Endodermal cell (in vitro differentiated cells): ENCODE measurements at regions not wholly inside any gene's neighbourhood (a gene's known extent, or its start where the extent isn't known, plus 50 kb on each side); places are given as distances from the start of the nearest gene placed in this dataset.

Source experiments
- DNase-seq: peaks from one replicate; pipeline ENCODE4 v3.0.0-alpha.2; 2017
- H3K27ac ChIP-seq: 2 replicates; pipeline ENCODE4 v1.5.1; 2013; ENCODE audit warnings: mild to moderate bottlenecking, low read depth, low read length, moderate library complexity
- H3K27me3 ChIP-seq: 2 replicates; pipeline ENCODE4 v1.6.1; 2013; ENCODE audit warnings: mild to moderate bottlenecking, low read length, moderate library complexity; ENCODE audit not compliant: insufficient read depth, control insufficient read depth, poor library complexity, severe bottlenecking
- H3K36me3 ChIP-seq: 2 replicates; pipeline ENCODE4 v1.7.0; 2013; ENCODE audit warnings: mild to moderate bottlenecking, low read length, moderate library complexity; ENCODE audit not compliant: control insufficient read depth, insufficient read depth
- H3K4me1 ChIP-seq: one replicate; pipeline ENCODE4 v1.7.0; 2013; ENCODE audit warnings: low read length; ENCODE audit not compliant: control insufficient read depth, insufficient read depth
- H3K4me3 ChIP-seq: 2 replicates; pipeline ENCODE4 v1.5.1; 2013; ENCODE audit warnings: mild to moderate bottlenecking, low read length, moderate library complexity
- H3K9ac ChIP-seq: 2 replicates; pipeline ENCODE4 v1.6.1; 2013; ENCODE audit warnings: mild to moderate bottlenecking, low read length, moderate library complexity; ENCODE audit not compliant: poor library complexity, severe bottlenecking; ENCODE audit errors: extremely low read depth
- H3K9me3 ChIP-seq: 2 replicates; pipeline ENCODE4 v1.6.1; 2013; ENCODE audit warnings: mild to moderate bottlenecking, low read length, moderate library complexity; ENCODE audit not compliant: control insufficient read depth
- H3K27ac Mint-ChIP-seq: 2 replicates; pipeline ENCODE4 v1.8.0; 2020; ENCODE audit warnings: mixed read lengths
- H3K27me3 Mint-ChIP-seq: 2 replicates; pipeline ENCODE4 v1.8.0; 2021; ENCODE audit warnings: mild to moderate bottlenecking, mixed read lengths; ENCODE audit not compliant: insufficient read depth
- H3K36me3 Mint-ChIP-seq: 2 replicates; pipeline ENCODE4 v1.8.0; 2020; ENCODE audit warnings: low read depth, mixed read lengths
- H3K4me1 Mint-ChIP-seq: 2 replicates; pipeline ENCODE4 v1.8.0; 2020; ENCODE audit warnings: mixed read lengths
- H3K4me3 Mint-ChIP-seq: 2 replicates; pipeline ENCODE4 v1.8.0; 2020; ENCODE audit warnings: mild to moderate bottlenecking, moderate library complexity, mixed read lengths
- H3K9me3 Mint-ChIP-seq: 2 replicates; pipeline ENCODE4 v1.8.0; 2020; ENCODE audit warnings: mild to moderate bottlenecking, mixed read lengths
- whole genome bisulfite sequencing, 2 experiments: methylation state at CpG; one replicate each; pipeline versions ENCODE4 v1.1.5 to v1.1.7; 2013; ENCODE audit warnings: missing lambda C conversion rate in 2 of 2, mixed read lengths in 1 of 2; ENCODE audit not compliant: insufficient coverage in 1 of 2, insufficient read length in 1 of 2; 5-methylcytosine and 5-hydroxymethylcytosine counted together
- TF ChIP-seq, protein P1 (sequence below): fragments of 200-600 bp; sonication (generic); conservative IDR thresholded peaks from 2 replicates; pipeline ENCODE4 v1.5.0; 2021; ENCODE audit warnings: antibody characterized with exemption, mild to moderate bottlenecking

DNA sequence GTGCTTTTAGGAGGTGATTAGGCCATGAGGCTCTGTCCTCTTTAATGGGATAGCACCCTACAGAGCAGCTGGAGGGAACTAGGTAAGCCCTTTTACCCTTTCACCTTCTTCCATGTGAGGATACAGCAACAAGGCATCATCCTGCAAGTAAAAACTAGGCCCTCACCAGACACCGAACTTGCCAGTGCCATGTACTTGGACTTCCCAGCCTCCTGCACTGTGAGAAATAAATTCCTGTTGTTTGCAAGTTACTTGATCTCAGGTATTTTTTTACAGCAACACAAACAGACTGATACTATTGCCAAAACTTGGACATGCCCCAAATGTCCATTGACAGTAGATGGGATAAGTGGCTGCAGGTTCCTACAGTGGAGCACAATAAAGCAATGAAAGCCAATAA, 85.8 kb upstream of the MAP1LC3B2 start:
- H3K4me3 ChIP-seq, result no peak overlapping the region
- TF ChIP-seq, protein P1, sequence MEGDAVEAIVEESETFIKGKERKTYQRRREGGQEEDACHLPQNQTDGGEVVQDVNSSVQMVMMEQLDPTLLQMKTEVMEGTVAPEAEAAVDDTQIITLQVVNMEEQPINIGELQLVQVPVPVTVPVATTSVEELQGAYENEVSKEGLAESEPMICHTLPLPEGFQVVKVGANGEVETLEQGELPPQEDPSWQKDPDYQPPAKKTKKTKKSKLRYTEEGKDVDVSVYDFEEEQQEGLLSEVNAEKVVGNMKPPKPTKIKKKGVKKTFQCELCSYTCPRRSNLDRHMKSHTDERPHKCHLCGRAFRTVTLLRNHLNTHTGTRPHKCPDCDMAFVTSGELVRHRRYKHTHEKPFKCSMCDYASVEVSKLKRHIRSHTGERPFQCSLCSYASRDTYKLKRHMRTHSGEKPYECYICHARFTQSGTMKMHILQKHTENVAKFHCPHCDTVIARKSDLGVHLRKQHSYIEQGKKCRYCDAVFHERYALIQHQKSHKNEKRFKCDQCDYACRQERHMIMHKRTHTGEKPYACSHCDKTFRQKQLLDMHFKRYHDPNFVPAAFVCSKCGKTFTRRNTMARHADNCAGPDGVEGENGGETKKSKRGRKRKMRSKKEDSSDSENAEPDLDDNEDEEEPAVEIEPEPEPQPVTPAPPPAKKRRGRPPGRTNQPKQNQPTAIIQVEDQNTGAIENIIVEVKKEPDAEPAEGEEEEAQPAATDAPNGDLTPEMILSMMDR, result no peak
- WGBS, 2 experiments, result 87% methylated on average over 1 of the region's 1 CpG; no CpG with 5 or more reads in 1 of the 2 experiments
- no peak overlapping the region for H3K9ac ChIP-seq
- no peaks in the 10 kb centered on the region for H3K27me3 Mint-ChIP-seq
- no peak overlapping the region for H3K27ac ChIP-seq
- peaks cover 13% of the 10 kb centered on the region for H3K9me3 ChIP-seq
- no peak for DNase-seq
- H3K36me3 ChIP-seq, result no peaks in the 10 kb centered on the region
- no peaks in the 10 kb centered on the region for H3K27me3 ChIP-seq
- H3K36me3 Mint-ChIP-seq, result peaks cover 2% of the 10 kb centered on the region
- no peaks in the 10 kb centered on the region for H3K4me1 Mint-ChIP-seq
- no peak overlapping the region for H3K4me3 Mint-ChIP-seq
- H3K27ac Mint-ChIP-seq, result no peak overlapping the region
- peaks cover 42% of the 10 kb centered on the region for H3K9me3 Mint-ChIP-seq
- no peaks in the 10 kb centered on the region for H3K4me1 ChIP-seq

DNA sequence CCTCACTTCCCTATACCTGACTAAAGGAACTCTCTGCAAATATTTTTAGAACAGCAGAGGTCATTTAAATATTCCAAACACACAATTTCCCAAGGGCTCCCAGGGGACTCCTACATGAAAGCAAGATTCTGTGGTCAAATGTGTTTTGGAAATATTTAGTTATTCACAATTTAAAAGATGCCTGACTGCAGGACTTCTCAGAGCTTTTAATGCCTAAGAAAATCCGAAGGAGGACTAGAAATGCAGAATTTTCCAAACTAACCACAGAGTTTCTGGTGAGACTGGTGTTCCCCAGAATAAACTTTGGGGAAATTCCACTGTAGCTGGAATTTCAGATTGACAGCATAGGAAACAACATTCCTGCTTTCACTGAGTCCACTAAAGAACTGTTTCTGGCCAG, 84.8 kb upstream of the MAP1LC3B2 start:
- H3K4me3 ChIP-seq, result no peak overlapping the region
- H3K36me3 ChIP-seq, result no peaks in the 10 kb centered on the region
- TF ChIP-seq, protein P1, result no peak
- Mint-ChIP-seq H3K27me3 (no peaks in the 10 kb centered on the region), H3K4me1 (no peaks in the 10 kb centered on the region), H3K9me3 (peaks cover 51% of the 10 kb centered on the region), H3K4me3 (no peak overlapping the region), H3K36me3 (peaks cover 2% of the 10 kb centered on the region), H3K27ac (no peak overlapping the region)
- DNase-seq, result no peak
- H3K27ac ChIP-seq, result no peak overlapping the region
- no peaks in the 10 kb centered on the region for H3K27me3 ChIP-seq
- H3K4me1 ChIP-seq, result no peaks in the 10 kb centered on the region
- H3K9me3 ChIP-seq, result peaks cover 21% of the 10 kb centered on the region
- 82 to 100% methylated on average over 1 of the region's 1 CpG for WGBS, 2 experiments
- no peak overlapping the region for H3K9ac ChIP-seq

DNA sequence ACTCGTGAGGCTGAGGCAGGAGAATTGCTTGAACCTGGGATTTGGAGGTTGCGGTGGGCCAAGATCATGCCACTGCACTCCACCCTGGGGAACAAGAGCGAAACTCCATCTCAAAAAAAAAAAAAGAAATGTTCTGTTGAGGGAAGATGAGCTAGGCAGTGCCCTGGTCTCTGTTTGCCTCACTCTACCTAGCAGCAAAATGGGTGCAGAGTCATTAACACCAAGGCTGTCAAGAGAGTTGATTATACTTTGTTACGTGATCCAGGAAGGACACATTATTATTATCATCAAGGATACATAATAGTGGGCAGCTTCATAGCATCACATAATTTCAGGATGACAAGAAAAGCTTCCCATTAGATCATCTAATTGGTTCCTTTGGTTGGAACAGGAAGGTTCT, 84.3 kb upstream of the MAP1LC3B2 start:
- Mint-ChIP-seq H3K9me3 (peaks cover 51% of the 10 kb centered on the region), H3K27me3 (peaks cover under 1% of the 10 kb centered on the region), H3K4me1 (no peaks in the 10 kb centered on the region), H3K4me3 (no peak overlapping the region), H3K36me3 (peaks cover 2% of the 10 kb centered on the region), H3K27ac (no peak overlapping the region)
- Histone ChIP-seq H3K4me1 (no peaks in the 10 kb centered on the region), H3K36me3 (no peaks in the 10 kb centered on the region), H3K9ac (no peak overlapping the region), H3K27ac (no peak overlapping the region), H3K4me3 (no peak overlapping the region), H3K27me3 (no peaks in the 10 kb centered on the region), H3K9me3 (peaks cover 21% of the 10 kb centered on the region)
- TF ChIP-seq, protein P1, result no peak
- no peak for DNase-seq
- WGBS, 2 experiments, result 93 to 100% methylated on average over 3 to 4 of the region's 4 CpGs
